IMR-90 (cell line): ENCODE measurements at regions not wholly inside any gene's neighbourhood (a gene's known extent, or its start where the extent isn't known, plus 50 kb on each side); places are given as distances from the start of the nearest gene placed in this dataset.

Source experiments
- ATAC-seq: fragments of 200-7000 bp; cut with Tn5 transposase; 2 replicates; pipeline ENCODE4 v1.9.1; 2020; ENCODE audit warnings: low read depth, mild to moderate bottlenecking, moderate library complexity
- BruUV-seq: library from RNA; stranded (reverse); fragments of 400-500 nt; replicated peaks from 2 replicates; lab custom pipeline; 2021; lab: Mats Ljungman, UMichigan
- CTCF ChIA-PET: fragments of 300-600 bp; formaldehyde crosslinking; extraction: SDS; loops from one replicate; lab custom pipeline; 2021; ENCODE audit warnings: antibody characterized with exemption; lab: Yijun Ruan, JAX
- POLR2A ChIA-PET: fragments of 300-600 bp; sonication (Branson Sonifier 250); formaldehyde crosslinking; loops from one replicate; lab custom pipeline; 2022; ENCODE audit warnings: antibody characterized with exemption; ENCODE audit not compliant: unreplicated experiment; lab: Charles Lee
- DNase-seq: peaks from one replicate; pipeline ENCODE4 v3.0.0; 2013
- H2AFZ ChIP-seq: replicated peaks from 2 replicates; pipeline ENCODE3; 2013; ENCODE audit warnings: low read length, mild to moderate bottlenecking; ENCODE audit not compliant: poor library complexity
- H2AK5ac ChIP-seq: 2 replicates; pipeline ENCODE4 v1.6.1; 2013; ENCODE audit warnings: low read depth, low read length, inconsistent platforms
- H2AK9ac ChIP-seq: replicated peaks from 2 replicates; pipeline ENCODE3; 2013; ENCODE audit warnings: mild to moderate bottlenecking, low read depth, low read length, moderate library complexity; ENCODE audit not compliant: poor library complexity
- H2BK120ac ChIP-seq: 2 replicates; pipeline ENCODE4 v1.6.1; 2013; ENCODE audit warnings: low read depth, low read length, inconsistent platforms
- H2BK15ac ChIP-seq: 3 replicates; pipeline ENCODE4 v1.6.1; 2013; ENCODE audit warnings: low read depth, low read length, inconsistent platforms
- H2BK20ac ChIP-seq: 2 replicates; pipeline ENCODE4 v1.6.1; 2013; ENCODE audit warnings: low read depth, mild to moderate bottlenecking, inconsistent platforms, low read length, moderate library complexity
- H2BK5ac ChIP-seq: 2 replicates; pipeline ENCODE4 v1.6.1; 2013; ENCODE audit warnings: mild to moderate bottlenecking, low read depth, low read length, inconsistent platforms; ENCODE audit not compliant: poor library complexity, severe bottlenecking
- H3K14ac ChIP-seq: replicated peaks from 2 replicates; pipeline ENCODE4 v1.6.1; 2013; ENCODE audit warnings: low read depth, low read length, inconsistent platforms
- H3K18ac ChIP-seq: 2 replicates; pipeline ENCODE4 v1.6.1; 2013; ENCODE audit warnings: low read depth, low read length, control low read depth
- H3K23ac ChIP-seq: 2 replicates; pipeline ENCODE4 v1.6.1; 2013; ENCODE audit warnings: low read depth, low read length, inconsistent platforms
- H3K27ac ChIP-seq: 2 replicates; pipeline ENCODE4 v1.5.1; 2013; ENCODE audit warnings: mild to moderate bottlenecking, control low read depth, low read length; ENCODE audit not compliant: insufficient read depth
- H3K27me3 ChIP-seq: 2 replicates; pipeline ENCODE4 v1.6.1; 2013; ENCODE audit warnings: low read length; ENCODE audit not compliant: control insufficient read depth, insufficient read depth
- H3K36me3 ChIP-seq: 2 replicates; pipeline ENCODE4 v1.6.1; 2013; ENCODE audit warnings: low read length, mixed read lengths; ENCODE audit not compliant: control insufficient read depth, insufficient read depth
- H3K4ac ChIP-seq: 2 replicates; pipeline ENCODE4 v1.6.1; 2013; ENCODE audit warnings: low read depth, low read length, inconsistent platforms
- H3K4me1 ChIP-seq: 2 replicates; pipeline ENCODE4 v1.6.1; 2013; ENCODE audit warnings: low read length, mixed read lengths; ENCODE audit not compliant: control insufficient read depth, insufficient read depth
- H3K4me2 ChIP-seq: 2 replicates; pipeline ENCODE4 v1.6.1; 2013; ENCODE audit warnings: low read depth, mild to moderate bottlenecking, control low read depth, low read length, moderate library complexity
- H3K4me3 ChIP-seq: 2 replicates; pipeline ENCODE4 v1.5.1; 2013; ENCODE audit warnings: low read depth, mild to moderate bottlenecking, control low read depth, low read length, moderate library complexity; ENCODE audit not compliant: insufficient read depth
- H3K56ac ChIP-seq: 2 replicates; pipeline ENCODE4 v1.6.1; 2013; ENCODE audit warnings: low read length, inconsistent platforms; ENCODE audit not compliant: insufficient read depth; ENCODE audit errors: extremely low read depth
- H3K79me1 ChIP-seq, 2 experiments: 2 replicates each; pipeline ENCODE4 v1.6.1; 2013; ENCODE audit warnings: low read length in 2 of 2, inconsistent platforms in 1 of 2, low read depth in 1 of 2
- H3K9ac ChIP-seq: 2 replicates; pipeline ENCODE4 v1.6.1; 2013; ENCODE audit warnings: low read depth, low read length, control low read depth
- H3K9me1 ChIP-seq: 2 replicates; pipeline ENCODE4 v1.6.1; 2013; ENCODE audit warnings: low read length, inconsistent platforms; ENCODE audit not compliant: insufficient read depth
- H3K9me3 ChIP-seq: 2 replicates; pipeline ENCODE4 v1.6.1; 2013; ENCODE audit warnings: low read length; ENCODE audit not compliant: control insufficient read depth, insufficient read depth
- H4K20me1 ChIP-seq: 2 replicates; pipeline ENCODE4 v1.6.1; 2013; ENCODE audit warnings: low read length, inconsistent platforms; ENCODE audit not compliant: insufficient read depth
- H4K5ac ChIP-seq: 2 replicates; pipeline ENCODE4 v1.6.1; 2013; ENCODE audit warnings: mild to moderate bottlenecking, low read depth, low read length, control low read depth
- H4K8ac ChIP-seq, 2 experiments: 2 replicates each; pipeline ENCODE4 v1.6.1; 2013; ENCODE audit warnings: low read depth in 2 of 2, low read length in 2 of 2, control low read depth in 1 of 2, inconsistent platforms in 1 of 2
- H4K91ac ChIP-seq: 2 replicates; pipeline ENCODE4 v1.6.1; 2013; ENCODE audit warnings: low read depth, low read length, inconsistent platforms; ENCODE audit not compliant: insufficient read depth
- BHLHE40 ChIP-seq: fragments of 150-350 bp; IDR thresholded peaks from 2 replicates; pipeline ENCODE4 v1.6.1; 2016; ENCODE audit warnings: mild to moderate bottlenecking, low read depth, low read length
- CEBPB ChIP-seq: IDR thresholded peaks from 2 replicates; pipeline ENCODE4 v1.6.1; 2012; ENCODE audit warnings: low read depth, low read length, improper control_type of control experiment
- CHD1 ChIP-seq: IDR thresholded peaks from 2 replicates; pipeline ENCODE4 v1.6.1; 2012; ENCODE audit warnings: low read depth, low read length, improper control_type of control experiment
- FOS ChIP-seq: fragments of 150-350 bp; IDR thresholded peaks from 2 replicates; pipeline ENCODE4 v1.6.1; 2016; ENCODE audit warnings: low read depth, low read length
- MAFK ChIP-seq: IDR thresholded peaks from 2 replicates; pipeline ENCODE4 v1.6.1; 2012; ENCODE audit warnings: low read depth, low read length, improper control_type of control experiment
- MAZ ChIP-seq: IDR thresholded peaks from 2 replicates; pipeline ENCODE4 v1.6.1; 2012; ENCODE audit warnings: low read depth, mild to moderate bottlenecking, low read length, improper control_type of control experiment, moderate library complexity, borderline replicate concordance
- MXI1 ChIP-seq: IDR thresholded peaks from 2 replicates; pipeline ENCODE4 v1.6.1; 2012; ENCODE audit warnings: low read depth, mild to moderate bottlenecking, low read length, moderate library complexity, borderline replicate concordance
- NFE2L2 ChIP-seq: fragments of 150-350 bp; IDR thresholded peaks from 2 replicates; pipeline ENCODE4 v1.6.1; 2016; ENCODE audit warnings: low read depth, mild to moderate bottlenecking, low read length
- POLR2A ChIP-seq: IDR thresholded peaks from 2 replicates; pipeline ENCODE4 v1.6.1; 2012; ENCODE audit warnings: mild to moderate bottlenecking, low read depth, low read length
- RAD21 ChIP-seq: IDR thresholded peaks from 2 replicates; pipeline ENCODE4 v1.6.1; 2012; ENCODE audit warnings: low read length, improper control_type of control experiment
- RCOR1 ChIP-seq: IDR thresholded peaks from 2 replicates; pipeline ENCODE4 v1.6.1; 2012; ENCODE audit warnings: mild to moderate bottlenecking, low read length, improper control_type of control experiment; ENCODE audit not compliant: insufficient replicate concordance
- RFX5 ChIP-seq: IDR thresholded peaks from 2 replicates; pipeline ENCODE4 v1.8.0; 2012; ENCODE audit warnings: low read depth, mild to moderate bottlenecking, low read length, moderate library complexity
- SMC3 ChIP-seq: fragments of 150-350 bp; IDR thresholded peaks from 2 replicates; pipeline ENCODE4 v1.6.1; 2016; ENCODE audit warnings: low read depth, mild to moderate bottlenecking, antibody characterized with exemption, low read length, moderate library complexity
- WGBS, 2 experiments: methylation state at CpG; one replicate each; pipeline versions ENCODE4 v1.1.5 to v1.1.7; 2013; ENCODE audit warnings: missing lambda C conversion rate in 2 of 2; ENCODE audit not compliant: insufficient read length in 1 of 2; ENCODE audit errors: extremely low coverage in 2 of 2; 5-methylcytosine and 5-hydroxymethylcytosine counted together
- dilution Hi-C: fragments of 300-500 bp; cut with HindIII; formaldehyde crosslinking; loops from one replicate; pipeline ENCODE4 v1.14.3; 2018; ENCODE audit warnings: low sequenced_read_pairs; ENCODE audit not compliant: unreplicated experiment
- in situ Hi-C: fragments of 300-500 bp; cut with MboI; formaldehyde crosslinking; loops from 3 replicates; pipeline ENCODE4 v1.14.3; 2019; ENCODE audit warnings: low sequenced_read_pairs, inconsistent platforms, mixed read lengths
- intact Hi-C: fragments of 100-400 bp; cut with micrococcal nuclease; formaldehyde crosslinking; loops from 2 replicates; pipeline ENCODE4 v1.10.0; 2022
- TF ChIP-seq, protein P1 (sequence below): fragments of 150-350 bp; IDR thresholded peaks from 2 replicates; pipeline ENCODE4 v1.6.1; 2016; ENCODE audit warnings: low read depth, mild to moderate bottlenecking, low read length, moderate library complexity, borderline replicate concordance
- TF ChIP-seq, protein P2 (sequence below): fragments of 150-350 bp; IDR thresholded peaks from 2 replicates; pipeline ENCODE4 v1.6.1; 2017; ENCODE audit warnings: mild to moderate bottlenecking, antibody characterized with exemption, low read length, low read depth
- TF ChIP-seq, protein P3 (sequence below): conservative IDR thresholded peaks from 2 replicates; pipeline ENCODE4 v1.5.1; 2012; ENCODE audit warnings: mild to moderate bottlenecking, low read depth, low read length, improper control_type of control experiment

GRCh38 chr4:13722649-13723048 is 95.1 kb upstream of the BOD1L1 start:
- no CpG with 5 or more reads among the region's 1 CpG for WGBS, 2 experiments
- CTCF ChIA-PET: no interaction called here
- Histone ChIP-seq H2BK5ac (no peak overlapping the region), H3K4me2 (no peak overlapping the region), H3K79me1 (no peaks in the 10 kb centered on the region), H2BK15ac (no peak overlapping the region), H3K4me1 (no peaks in the 10 kb centered on the region), H3K27ac (no peak overlapping the region), H3K14ac (no peak overlapping the region), H3K23ac (no peak overlapping the region), H3K9ac (no peak overlapping the region), H4K5ac (no peak overlapping the region), H3K18ac (no peak overlapping the region), H2AK9ac (no peak overlapping the region), H3K27me3 (peaks cover 3% of the 10 kb centered on the region; the same call in 1 of the 2 replicates), H4K91ac (no peak overlapping the region), H4K8ac (no peak overlapping the region), H2AK5ac (no peak overlapping the region), H3K36me3 (no peaks in the 10 kb centered on the region), H2BK20ac (no peak overlapping the region), H3K56ac (no peak overlapping the region), H2BK120ac (no peak overlapping the region), H3K9me3 (no peaks in the 10 kb centered on the region), H3K4me3 (no peak overlapping the region), H4K20me1 (no peaks in the 10 kb centered on the region), H3K9me1 (no peaks in the 10 kb centered on the region), H2AFZ (no peak overlapping the region), H3K4ac (no peak overlapping the region)
- no TSS peak for BruUV-seq
- DNase-seq (no peak), ATAC-seq (no peak)
- POLR2A ChIA-PET: no interaction called here
- intact Hi-C loops: no loop called here
- in situ Hi-C loops: no loop called here
- TF ChIP-seq BHLHE40 (no peak), SMC3 (no peak), CHD1 (no peak), MAZ (no peak), POLR2A (no peak), FOS (no peak), MAFK (no peak), RCOR1 (no peak), CEBPB (no peak), NFE2L2 (no peak), RAD21 (no peak), RFX5 (no peak), MXI1 (no peak)
- TF ChIP-seq, protein P1, sequence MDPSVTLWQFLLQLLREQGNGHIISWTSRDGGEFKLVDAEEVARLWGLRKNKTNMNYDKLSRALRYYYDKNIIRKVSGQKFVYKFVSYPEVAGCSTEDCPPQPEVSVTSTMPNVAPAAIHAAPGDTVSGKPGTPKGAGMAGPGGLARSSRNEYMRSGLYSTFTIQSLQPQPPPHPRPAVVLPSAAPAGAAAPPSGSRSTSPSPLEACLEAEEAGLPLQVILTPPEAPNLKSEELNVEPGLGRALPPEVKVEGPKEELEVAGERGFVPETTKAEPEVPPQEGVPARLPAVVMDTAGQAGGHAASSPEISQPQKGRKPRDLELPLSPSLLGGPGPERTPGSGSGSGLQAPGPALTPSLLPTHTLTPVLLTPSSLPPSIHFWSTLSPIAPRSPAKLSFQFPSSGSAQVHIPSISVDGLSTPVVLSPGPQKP: no peak
- TF ChIP-seq, protein P2, sequence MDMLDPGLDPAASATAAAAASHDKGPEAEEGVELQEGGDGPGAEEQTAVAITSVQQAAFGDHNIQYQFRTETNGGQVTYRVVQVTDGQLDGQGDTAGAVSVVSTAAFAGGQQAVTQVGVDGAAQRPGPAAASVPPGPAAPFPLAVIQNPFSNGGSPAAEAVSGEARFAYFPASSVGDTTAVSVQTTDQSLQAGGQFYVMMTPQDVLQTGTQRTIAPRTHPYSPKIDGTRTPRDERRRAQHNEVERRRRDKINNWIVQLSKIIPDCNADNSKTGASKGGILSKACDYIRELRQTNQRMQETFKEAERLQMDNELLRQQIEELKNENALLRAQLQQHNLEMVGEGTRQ: no peak
- TF ChIP-seq, protein P3, sequence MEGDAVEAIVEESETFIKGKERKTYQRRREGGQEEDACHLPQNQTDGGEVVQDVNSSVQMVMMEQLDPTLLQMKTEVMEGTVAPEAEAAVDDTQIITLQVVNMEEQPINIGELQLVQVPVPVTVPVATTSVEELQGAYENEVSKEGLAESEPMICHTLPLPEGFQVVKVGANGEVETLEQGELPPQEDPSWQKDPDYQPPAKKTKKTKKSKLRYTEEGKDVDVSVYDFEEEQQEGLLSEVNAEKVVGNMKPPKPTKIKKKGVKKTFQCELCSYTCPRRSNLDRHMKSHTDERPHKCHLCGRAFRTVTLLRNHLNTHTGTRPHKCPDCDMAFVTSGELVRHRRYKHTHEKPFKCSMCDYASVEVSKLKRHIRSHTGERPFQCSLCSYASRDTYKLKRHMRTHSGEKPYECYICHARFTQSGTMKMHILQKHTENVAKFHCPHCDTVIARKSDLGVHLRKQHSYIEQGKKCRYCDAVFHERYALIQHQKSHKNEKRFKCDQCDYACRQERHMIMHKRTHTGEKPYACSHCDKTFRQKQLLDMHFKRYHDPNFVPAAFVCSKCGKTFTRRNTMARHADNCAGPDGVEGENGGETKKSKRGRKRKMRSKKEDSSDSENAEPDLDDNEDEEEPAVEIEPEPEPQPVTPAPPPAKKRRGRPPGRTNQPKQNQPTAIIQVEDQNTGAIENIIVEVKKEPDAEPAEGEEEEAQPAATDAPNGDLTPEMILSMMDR: no peak
- dilution Hi-C loops: no loop called here
